Astrocyte (in vitro differentiated cells and primary cell): ENCODE measurements at regions not wholly inside any gene's neighbourhood (a gene's known extent, or its start where the extent isn't known, plus 50 kb on each side); places are given as distances from the start of the nearest gene placed in this dataset.

ENCODE experiments used
- DNase-seq: peaks from one replicate; pipeline ENCODE4 v3.0.0-alpha.2; 2010; ENCODE audit warnings: low read depth
- FAIRE-seq: peaks from 2 replicates; lab custom pipeline; 2011; peaks lifted over from hg19 to GRCh38; lab: Jason Lieb, UNC
- H2AFZ ChIP-seq: 2 replicates; pipeline ENCODE4 v1.6.0; 2012; ENCODE audit warnings: low read depth, low read length, inconsistent platforms
- H3K27ac ChIP-seq: 2 replicates; pipeline ENCODE4 v1.5.1; 2011; ENCODE audit warnings: low read depth, low read length, inconsistent platforms
- H3K27me3 ChIP-seq: 2 replicates; pipeline ENCODE4 v1.6.0; 2011; ENCODE audit warnings: low read length, inconsistent platforms; ENCODE audit not compliant: insufficient read depth
- H3K36me3 ChIP-seq: 2 replicates; pipeline ENCODE4 v1.5.1; 2011; ENCODE audit warnings: low read length, inconsistent platforms; ENCODE audit not compliant: insufficient read depth
- H3K4me1 ChIP-seq: 2 replicates; pipeline ENCODE4 v1.5.1; 2011; ENCODE audit warnings: low read length, inconsistent platforms; ENCODE audit not compliant: insufficient read depth
- H3K4me2 ChIP-seq: 2 replicates; pipeline ENCODE4 v1.6.0; 2012; ENCODE audit warnings: low read length, inconsistent platforms
- H3K4me3 ChIP-seq: 2 replicates; pipeline ENCODE4 v1.5.1; 2011; ENCODE audit warnings: low read depth, mild to moderate bottlenecking, low read length, inconsistent platforms; ENCODE audit not compliant: insufficient read depth
- H3K79me2 ChIP-seq: 2 replicates; pipeline ENCODE4 v1.6.0; 2012; ENCODE audit warnings: mild to moderate bottlenecking, low read length, inconsistent platforms; ENCODE audit not compliant: insufficient read depth
- H3K9ac ChIP-seq: 2 replicates; pipeline ENCODE4 v1.6.0; 2012; ENCODE audit warnings: mild to moderate bottlenecking, low read length, inconsistent platforms
- H3K9me3 ChIP-seq: 2 replicates; pipeline ENCODE4 v1.5.1; 2012; ENCODE audit warnings: low read depth, mild to moderate bottlenecking, low read length, inconsistent platforms; ENCODE audit not compliant: insufficient read depth
- H4K20me1 ChIP-seq: 2 replicates; pipeline ENCODE4 v1.6.0; 2012; ENCODE audit warnings: low read length, inconsistent platforms; ENCODE audit not compliant: insufficient read depth
- H3K27ac Mint-ChIP-seq: one replicate; pipeline ENCODE4 v1.8.0; 2021; ENCODE audit warnings: mild to moderate bottlenecking, mixed read lengths; ENCODE audit not compliant: unreplicated experiment
- H3K27me3 Mint-ChIP-seq: one replicate; pipeline ENCODE4 v1.8.0; 2021; ENCODE audit warnings: low read depth, mixed read lengths; ENCODE audit not compliant: unreplicated experiment
- H3K36me3 Mint-ChIP-seq: one replicate; pipeline ENCODE4 v1.8.0; 2021; ENCODE audit warnings: low read depth, mixed read lengths; ENCODE audit not compliant: unreplicated experiment
- H3K4me1 Mint-ChIP-seq: one replicate; pipeline ENCODE4 v1.8.0; 2021; ENCODE audit warnings: low read depth, mixed read lengths; ENCODE audit not compliant: unreplicated experiment
- H3K4me3 Mint-ChIP-seq: one replicate; pipeline ENCODE4 v1.8.0; 2021; ENCODE audit warnings: mild to moderate bottlenecking, moderate library complexity, mixed read lengths; ENCODE audit not compliant: unreplicated experiment
- H3K9me3 Mint-ChIP-seq: one replicate; pipeline ENCODE4 v1.8.0; 2021; ENCODE audit warnings: mild to moderate bottlenecking, mixed read lengths; ENCODE audit not compliant: unreplicated experiment
- EZH2 ChIP-seq: IDR thresholded peaks from 2 replicates; pipeline ENCODE4 v1.6.1; 2012; ENCODE audit warnings: mild to moderate bottlenecking, low read length, inconsistent platforms; ENCODE audit not compliant: insufficient read depth
- TF ChIP-seq, protein P1 (sequence below): IDR thresholded peaks from 2 replicates; pipeline ENCODE4 v1.5.1; 2011; ENCODE audit warnings: low read depth, mild to moderate bottlenecking, inconsistent platforms, low read length, moderate library complexity; ENCODE audit not compliant: insufficient read depth

DNA sequence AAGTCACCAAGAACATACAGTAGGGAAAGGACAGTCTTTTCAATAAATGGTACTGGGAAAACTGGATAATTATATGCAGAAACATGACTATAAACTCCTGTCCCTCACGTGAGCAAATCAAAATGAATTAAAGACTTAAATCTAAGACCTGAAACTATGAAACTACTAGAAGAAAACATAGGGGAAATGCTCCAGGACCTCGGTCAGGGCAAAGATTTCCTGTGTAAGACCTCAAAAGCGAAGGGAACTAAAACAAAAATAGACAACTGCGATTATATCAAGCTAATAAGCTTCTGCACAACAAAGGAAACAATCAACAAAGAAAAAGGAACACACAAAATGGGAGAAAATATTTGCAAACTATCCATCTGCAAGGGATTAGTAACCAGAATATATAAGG lies 62.7 kb downstream of the CRYGS start:
- H3K9me3 ChIP-seq, result no peaks in the 10 kb centered on the region
- no peak for FAIRE-seq

DNA sequence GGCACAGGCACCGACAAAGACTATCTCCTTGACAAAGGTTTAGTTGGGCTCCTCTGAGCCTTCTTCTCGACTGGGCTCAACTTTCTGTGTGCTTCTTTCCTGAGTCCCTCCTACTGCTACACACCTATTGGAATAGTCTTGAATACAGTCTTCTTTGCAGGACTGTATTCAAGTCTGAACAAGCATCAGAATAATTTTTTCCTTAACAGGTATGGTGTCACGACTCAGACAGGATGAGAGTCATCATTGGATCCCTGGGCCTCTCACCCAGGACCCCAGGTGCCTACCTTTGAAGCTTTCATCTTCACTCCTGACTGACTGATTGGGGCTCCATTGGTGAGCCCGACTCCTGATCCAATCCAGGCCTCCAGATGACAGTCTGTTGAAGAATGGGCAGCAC lies 66.3 kb downstream of the CRYGS start:
- Histone ChIP-seq H3K9me3 (no peaks in the 10 kb centered on the region), H3K36me3 (no peaks in the 10 kb centered on the region), H4K20me1 (no peaks in the 10 kb centered on the region), H3K4me2 (no peak overlapping the region), H3K9ac (no peak overlapping the region), H2AFZ (no peak overlapping the region), H3K27ac (no peak overlapping the region), H3K27me3 (peaks cover 2% of the 10 kb centered on the region), H3K79me2 (no peaks in the 10 kb centered on the region), H3K4me3 (no peak overlapping the region), H3K4me1 (peaks cover 5% of the 10 kb centered on the region)
- Mint-ChIP-seq H3K36me3 (no peaks in the 10 kb centered on the region), H3K4me3 (no peak overlapping the region), H3K27ac (no peak overlapping the region), H3K9me3 (peaks cover 2% of the 10 kb centered on the region), H3K27me3 (peaks cover 9% of the 10 kb centered on the region), H3K4me1 (peaks cover 10% of the 10 kb centered on the region)
- FAIRE-seq (no peak), DNase-seq (no peak)
- no peak for TF ChIP-seq EZH2
- TF ChIP-seq, protein P1, sequence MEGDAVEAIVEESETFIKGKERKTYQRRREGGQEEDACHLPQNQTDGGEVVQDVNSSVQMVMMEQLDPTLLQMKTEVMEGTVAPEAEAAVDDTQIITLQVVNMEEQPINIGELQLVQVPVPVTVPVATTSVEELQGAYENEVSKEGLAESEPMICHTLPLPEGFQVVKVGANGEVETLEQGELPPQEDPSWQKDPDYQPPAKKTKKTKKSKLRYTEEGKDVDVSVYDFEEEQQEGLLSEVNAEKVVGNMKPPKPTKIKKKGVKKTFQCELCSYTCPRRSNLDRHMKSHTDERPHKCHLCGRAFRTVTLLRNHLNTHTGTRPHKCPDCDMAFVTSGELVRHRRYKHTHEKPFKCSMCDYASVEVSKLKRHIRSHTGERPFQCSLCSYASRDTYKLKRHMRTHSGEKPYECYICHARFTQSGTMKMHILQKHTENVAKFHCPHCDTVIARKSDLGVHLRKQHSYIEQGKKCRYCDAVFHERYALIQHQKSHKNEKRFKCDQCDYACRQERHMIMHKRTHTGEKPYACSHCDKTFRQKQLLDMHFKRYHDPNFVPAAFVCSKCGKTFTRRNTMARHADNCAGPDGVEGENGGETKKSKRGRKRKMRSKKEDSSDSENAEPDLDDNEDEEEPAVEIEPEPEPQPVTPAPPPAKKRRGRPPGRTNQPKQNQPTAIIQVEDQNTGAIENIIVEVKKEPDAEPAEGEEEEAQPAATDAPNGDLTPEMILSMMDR, result no peak

More for the DNA sequence above, 62.7 kb downstream of the CRYGS start:
- Mint-ChIP-seq H3K4me1 (peaks cover 6% of the 10 kb centered on the region), H3K27ac (no peak overlapping the region), H3K27me3 (peaks cover 9% of the 10 kb centered on the region), H3K4me3 (no peak overlapping the region), H3K36me3 (no peaks in the 10 kb centered on the region), H3K9me3 (no peaks in the 10 kb centered on the region)
- H3K4me3 ChIP-seq, result no peak overlapping the region
- no peak overlapping the region for H3K27ac ChIP-seq
- H4K20me1 ChIP-seq, result no peaks in the 10 kb centered on the region
- H3K4me1 ChIP-seq, result peaks cover under 1% of the 10 kb centered on the region
- H3K9ac ChIP-seq, result no peak overlapping the region
- no peak for TF ChIP-seq EZH2
- TF ChIP-seq, protein P1, result no peak
- no peaks in the 10 kb centered on the region for H3K79me2 ChIP-seq
- no peak for DNase-seq
- no peak overlapping the region for H2AFZ ChIP-seq
- no peaks in the 10 kb centered on the region for H3K36me3 ChIP-seq
- peaks cover 2% of the 10 kb centered on the region for H3K27me3 ChIP-seq
- no peak overlapping the region for H3K4me2 ChIP-seq

GRCh38 chr3:186477033-186477432 lies 67.1 kb downstream of the CRYGS start:
- peaks cover 2% of the 10 kb centered on the region for H3K9me3 Mint-ChIP-seq
- DNase-seq (no peak), FAIRE-seq (no peak)
- no peak overlapping the region for H3K4me2 ChIP-seq
- no peaks in the 10 kb centered on the region for H3K9me3 ChIP-seq
- no peaks in the 10 kb centered on the region for H3K79me2 ChIP-seq
- H4K20me1 ChIP-seq, result no peaks in the 10 kb centered on the region
- peaks cover 2% of the 10 kb centered on the region for H3K27me3 ChIP-seq
- TF ChIP-seq, protein P1, result no peak
- no peak for TF ChIP-seq EZH2
- no peak overlapping the region for H3K9ac ChIP-seq
- H3K27me3 Mint-ChIP-seq, result peaks cover 9% of the 10 kb centered on the region
- H3K4me1 Mint-ChIP-seq, result peaks cover 10% of the 10 kb centered on the region
- H3K4me1 ChIP-seq, result peaks cover 5% of the 10 kb centered on the region
- H3K27ac ChIP-seq, result no peak overlapping the region
- H3K36me3 Mint-ChIP-seq, result no peaks in the 10 kb centered on the region
- no peak overlapping the region for H3K4me3 ChIP-seq
- H3K36me3 ChIP-seq, result no peaks in the 10 kb centered on the region
- H3K4me3 Mint-ChIP-seq, result no peak overlapping the region
- no peak overlapping the region for H2AFZ ChIP-seq
- H3K27ac Mint-ChIP-seq, result no peak overlapping the region
